LNCaP clone FGC (cell line): ENCODE measurements at regions not wholly inside any gene's neighbourhood (a gene's known extent, or its start where the extent isn't known, plus 50 kb on each side); places are given as distances from the start of the nearest gene placed in this dataset.

Experiments
- DNase-seq: peaks from one replicate; pipeline ENCODE4 v3.0.0-alpha.2; 2011; ENCODE audit warnings: low read depth
- H3K4me3 ChIP-seq: 2 replicates; pipeline ENCODE4 v1.5.1; 2011; ENCODE audit warnings: mild to moderate bottlenecking, low read depth, low read length, control low read depth
- TF ChIP-seq, protein P1 (sequence below): IDR thresholded peaks from 2 replicates; pipeline ENCODE4 v1.5.1; 2012; ENCODE audit warnings: mild to moderate bottlenecking; ENCODE audit not compliant: control insufficient read depth, insufficient read depth; ENCODE audit errors: extremely low read depth

DNA sequence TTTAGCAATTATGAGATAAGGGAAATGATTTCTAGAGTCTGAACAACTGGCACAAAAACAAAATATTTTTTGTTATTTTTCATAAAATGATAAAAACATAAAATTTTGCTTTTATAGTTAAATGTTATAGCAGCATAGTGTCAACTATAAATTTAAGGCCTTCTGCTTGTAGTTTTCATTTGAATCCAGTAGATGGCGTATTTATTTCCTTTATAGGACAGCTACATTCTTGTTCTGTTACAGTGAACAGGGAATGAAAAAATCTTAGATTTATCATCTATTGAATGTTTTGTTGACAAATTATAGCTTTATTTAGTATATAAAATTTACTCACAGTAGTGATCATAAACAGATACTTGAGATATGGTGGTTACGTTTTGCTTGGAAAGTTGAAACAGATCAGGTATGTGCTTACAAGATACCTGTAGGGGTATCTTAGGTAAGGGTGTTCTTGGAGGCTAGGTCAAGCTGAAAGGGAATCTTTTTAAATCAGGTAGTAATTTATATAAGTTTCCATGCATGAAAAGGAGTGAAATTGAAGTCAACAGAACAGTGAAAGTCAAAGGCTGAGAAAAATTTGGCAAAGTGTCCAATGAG lies 239.3 kb upstream of the GRIN3A start:
- no peak overlapping the region for H3K4me3 ChIP-seq
- TF ChIP-seq, protein P1, sequence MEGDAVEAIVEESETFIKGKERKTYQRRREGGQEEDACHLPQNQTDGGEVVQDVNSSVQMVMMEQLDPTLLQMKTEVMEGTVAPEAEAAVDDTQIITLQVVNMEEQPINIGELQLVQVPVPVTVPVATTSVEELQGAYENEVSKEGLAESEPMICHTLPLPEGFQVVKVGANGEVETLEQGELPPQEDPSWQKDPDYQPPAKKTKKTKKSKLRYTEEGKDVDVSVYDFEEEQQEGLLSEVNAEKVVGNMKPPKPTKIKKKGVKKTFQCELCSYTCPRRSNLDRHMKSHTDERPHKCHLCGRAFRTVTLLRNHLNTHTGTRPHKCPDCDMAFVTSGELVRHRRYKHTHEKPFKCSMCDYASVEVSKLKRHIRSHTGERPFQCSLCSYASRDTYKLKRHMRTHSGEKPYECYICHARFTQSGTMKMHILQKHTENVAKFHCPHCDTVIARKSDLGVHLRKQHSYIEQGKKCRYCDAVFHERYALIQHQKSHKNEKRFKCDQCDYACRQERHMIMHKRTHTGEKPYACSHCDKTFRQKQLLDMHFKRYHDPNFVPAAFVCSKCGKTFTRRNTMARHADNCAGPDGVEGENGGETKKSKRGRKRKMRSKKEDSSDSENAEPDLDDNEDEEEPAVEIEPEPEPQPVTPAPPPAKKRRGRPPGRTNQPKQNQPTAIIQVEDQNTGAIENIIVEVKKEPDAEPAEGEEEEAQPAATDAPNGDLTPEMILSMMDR: peak; percentile 44
- peak; percentile 15 for DNase-seq

DNA sequence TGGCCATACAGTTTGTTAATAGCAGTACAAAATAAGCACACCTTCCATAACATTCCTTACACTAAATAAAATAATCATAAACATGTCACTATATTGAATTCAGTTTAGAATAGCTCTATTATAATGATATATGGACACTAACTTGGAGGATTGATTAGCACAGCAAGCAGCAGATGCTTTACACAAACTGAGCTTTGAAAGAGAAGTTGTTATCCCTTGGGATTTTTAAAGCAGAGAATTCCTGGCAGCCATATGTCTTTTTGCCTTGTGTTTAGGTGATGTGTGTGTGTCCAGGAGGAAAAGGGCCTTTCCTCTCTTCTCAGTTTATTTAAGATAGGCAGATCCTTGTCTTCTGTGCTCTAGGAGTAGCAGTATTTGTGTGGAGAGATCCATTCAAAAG lies 232.2 kb upstream of the GRIN3A start:
- TF ChIP-seq, protein P1: no peak
- H3K4me3 ChIP-seq: no peak overlapping the region
- no peak for DNase-seq

DNA sequence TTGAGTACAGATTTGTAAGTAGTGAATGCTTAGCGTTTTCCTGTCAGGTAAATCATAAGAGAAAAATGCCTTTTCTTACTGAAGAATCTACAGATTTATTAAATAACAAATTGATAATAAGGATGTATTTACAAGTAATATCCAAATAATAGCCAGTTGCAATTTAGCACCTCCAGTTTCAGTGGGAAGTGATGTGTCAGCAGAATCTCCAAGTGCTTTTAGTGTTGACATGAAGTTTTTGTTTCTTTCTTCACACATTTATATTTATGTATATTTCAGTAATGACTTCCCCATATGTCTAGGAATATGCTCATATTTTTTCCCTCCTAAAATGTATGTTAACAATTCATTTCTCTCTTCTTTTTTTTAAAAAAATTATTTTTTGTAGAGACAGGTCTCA lies 229.9 kb upstream of the GRIN3A start:
- DNase-seq: no peak
- H3K4me3 ChIP-seq: no peak overlapping the region
- TF ChIP-seq, protein P1: no peak

DNA sequence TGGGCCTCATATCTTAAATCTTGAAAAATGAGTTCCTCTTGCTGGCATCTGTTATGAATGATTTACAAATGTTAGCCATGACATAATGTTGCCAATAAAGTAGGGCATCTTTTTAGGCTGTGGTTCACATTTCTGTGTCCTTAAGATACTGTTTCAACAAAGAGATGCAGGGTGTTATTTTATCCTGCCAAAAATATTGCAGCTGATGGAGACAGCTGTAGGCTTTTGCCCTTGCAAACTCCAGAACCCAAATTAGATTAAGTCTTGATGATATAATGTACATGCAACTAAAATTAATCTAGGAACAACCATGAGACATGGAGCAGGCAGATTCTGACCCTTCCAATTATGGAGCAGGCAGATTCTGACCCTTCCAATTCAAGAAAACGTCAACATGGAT lies 228.2 kb upstream of the GRIN3A start:
- no peak for DNase-seq
- TF ChIP-seq, protein P1: no peak
- H3K4me3 ChIP-seq: no peak overlapping the region

DNA sequence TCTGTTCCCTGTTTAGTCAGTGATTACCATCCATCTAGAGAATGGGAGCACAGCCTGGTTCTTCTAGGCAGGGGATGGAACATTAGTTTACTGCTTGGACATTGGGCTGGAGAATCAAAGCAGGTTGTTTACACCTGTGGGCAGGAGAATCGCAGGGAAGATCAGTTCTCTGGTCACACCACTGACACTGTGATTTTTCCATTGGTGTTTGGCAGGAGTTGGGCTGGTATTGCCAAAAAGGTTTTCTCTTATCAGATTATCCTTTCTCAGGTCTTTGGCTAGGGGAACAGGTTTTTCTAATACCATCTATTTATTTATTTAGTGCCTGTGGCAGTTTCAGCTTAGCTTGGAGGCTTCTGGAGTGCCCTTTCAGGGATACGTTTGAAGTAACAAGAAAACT lies 219.3 kb upstream of the GRIN3A start:
- TF ChIP-seq, protein P1: no peak
- H3K4me3 ChIP-seq: no peak overlapping the region

DNA sequence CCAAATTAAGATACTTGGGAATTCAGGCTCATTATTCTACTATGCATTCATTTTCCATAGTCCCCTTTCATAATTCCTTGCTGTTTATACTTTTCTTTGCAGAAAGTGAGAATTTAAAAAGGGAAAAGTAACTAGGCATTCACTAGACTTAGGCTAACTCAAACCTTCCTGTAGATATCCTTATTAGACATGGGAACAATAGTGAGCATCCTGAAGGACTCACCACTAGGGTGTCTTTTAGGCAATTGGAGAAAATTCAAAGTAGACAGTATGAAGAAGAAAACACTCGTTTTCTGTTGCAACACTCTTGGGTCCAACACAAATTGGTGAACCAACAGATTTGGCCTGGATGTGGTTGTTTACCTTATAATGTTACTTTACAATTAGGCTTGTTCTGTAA lies 213.2 kb upstream of the GRIN3A start:
- H3K4me3 ChIP-seq: no peak overlapping the region
- no peak for DNase-seq
- TF ChIP-seq, protein P1: no peak

More for the DNA sequence above, 219.3 kb upstream of the GRIN3A start:
- DNase-seq: peak; percentile 63

DNA sequence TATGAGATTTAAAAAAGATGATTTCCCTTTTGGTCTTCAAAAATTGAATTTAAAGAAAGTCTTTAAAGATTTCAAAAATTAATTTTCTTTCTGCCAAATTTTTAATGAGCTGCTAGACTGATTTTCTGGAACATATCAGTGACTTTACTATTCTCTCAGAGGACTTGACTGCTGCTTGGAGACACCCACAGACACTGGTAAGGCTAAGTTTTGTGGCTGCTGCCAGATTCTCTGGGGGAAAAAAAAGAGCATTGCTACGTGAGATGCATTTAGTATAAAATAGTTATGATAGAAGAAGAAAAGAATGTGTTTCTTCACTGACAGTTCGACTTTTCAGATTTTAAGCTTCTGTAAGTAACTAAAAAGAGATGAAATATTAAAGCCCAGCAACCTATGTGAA lies 193.3 kb upstream of the GRIN3A start:
- H3K4me3 ChIP-seq: no peak overlapping the region
- TF ChIP-seq, protein P1: no peak
- no peak for DNase-seq
